WI38 (cell line): ENCODE measurements at regions not wholly inside any gene's neighbourhood (a gene's known extent, or its start where the extent isn't known, plus 50 kb on each side); places are given as distances from the start of the nearest gene placed in this dataset.
A peak's percentile ranks its signal among the peaks of the same experiment; 100 is the strongest.

Experiments
- H3K4me3 ChIP-seq: 2 replicates; pipeline ENCODE4 v1.5.1; 2011; ENCODE audit warnings: low read depth, mild to moderate bottlenecking, control low read depth, low read length
- TF ChIP-seq, protein P1 (sequence below): IDR thresholded peaks from 2 replicates; pipeline ENCODE4 v1.5.1; 2012; ENCODE audit warnings: low read depth, mild to moderate bottlenecking, control low read depth, low read length

DNA sequence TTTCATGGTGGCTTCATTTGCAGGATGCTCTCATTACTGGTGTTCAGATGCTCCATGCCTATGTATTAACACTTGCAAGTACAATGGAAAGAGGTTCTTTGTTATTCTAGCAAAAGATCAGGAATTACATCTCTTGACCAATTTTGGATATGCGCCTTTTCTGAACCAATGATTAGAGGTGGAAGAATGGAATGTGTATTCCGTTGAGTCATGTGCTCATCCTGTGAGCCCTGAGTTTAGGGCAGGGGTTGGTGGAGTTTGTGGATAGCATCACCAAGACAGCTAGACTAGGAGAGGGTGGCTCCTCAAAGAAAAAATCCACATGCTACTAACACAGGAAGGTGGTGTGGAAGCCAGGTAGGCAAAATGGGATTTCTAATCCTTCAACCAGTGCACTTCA, 80.7 kb upstream of the SLC25A26 start:
- H3K4me3 ChIP-seq, result no peak overlapping the region
- TF ChIP-seq, protein P1, sequence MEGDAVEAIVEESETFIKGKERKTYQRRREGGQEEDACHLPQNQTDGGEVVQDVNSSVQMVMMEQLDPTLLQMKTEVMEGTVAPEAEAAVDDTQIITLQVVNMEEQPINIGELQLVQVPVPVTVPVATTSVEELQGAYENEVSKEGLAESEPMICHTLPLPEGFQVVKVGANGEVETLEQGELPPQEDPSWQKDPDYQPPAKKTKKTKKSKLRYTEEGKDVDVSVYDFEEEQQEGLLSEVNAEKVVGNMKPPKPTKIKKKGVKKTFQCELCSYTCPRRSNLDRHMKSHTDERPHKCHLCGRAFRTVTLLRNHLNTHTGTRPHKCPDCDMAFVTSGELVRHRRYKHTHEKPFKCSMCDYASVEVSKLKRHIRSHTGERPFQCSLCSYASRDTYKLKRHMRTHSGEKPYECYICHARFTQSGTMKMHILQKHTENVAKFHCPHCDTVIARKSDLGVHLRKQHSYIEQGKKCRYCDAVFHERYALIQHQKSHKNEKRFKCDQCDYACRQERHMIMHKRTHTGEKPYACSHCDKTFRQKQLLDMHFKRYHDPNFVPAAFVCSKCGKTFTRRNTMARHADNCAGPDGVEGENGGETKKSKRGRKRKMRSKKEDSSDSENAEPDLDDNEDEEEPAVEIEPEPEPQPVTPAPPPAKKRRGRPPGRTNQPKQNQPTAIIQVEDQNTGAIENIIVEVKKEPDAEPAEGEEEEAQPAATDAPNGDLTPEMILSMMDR, result no peak

DNA sequence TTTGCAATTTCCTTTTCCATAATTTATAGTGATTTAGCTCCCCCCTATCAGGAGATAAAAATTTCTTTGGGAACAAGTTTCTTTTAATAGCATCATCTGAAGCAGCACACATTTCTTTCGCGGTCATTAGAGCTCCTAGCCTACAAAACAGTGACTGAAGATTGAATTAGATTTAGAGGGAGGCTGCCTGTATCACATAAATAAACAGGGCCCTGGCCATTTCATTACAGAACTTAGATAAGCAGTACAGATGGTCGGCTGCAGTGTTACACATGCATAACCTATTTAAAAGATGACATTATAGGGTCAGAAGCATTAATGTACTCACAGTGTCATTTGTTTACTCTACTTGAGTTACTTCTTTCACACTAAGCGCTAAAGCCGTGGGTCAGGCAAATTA, 81.4 kb upstream of the SLC25A26 start:
- TF ChIP-seq, protein P1, result no peak
- H3K4me3 ChIP-seq, result no peak overlapping the region

DNA sequence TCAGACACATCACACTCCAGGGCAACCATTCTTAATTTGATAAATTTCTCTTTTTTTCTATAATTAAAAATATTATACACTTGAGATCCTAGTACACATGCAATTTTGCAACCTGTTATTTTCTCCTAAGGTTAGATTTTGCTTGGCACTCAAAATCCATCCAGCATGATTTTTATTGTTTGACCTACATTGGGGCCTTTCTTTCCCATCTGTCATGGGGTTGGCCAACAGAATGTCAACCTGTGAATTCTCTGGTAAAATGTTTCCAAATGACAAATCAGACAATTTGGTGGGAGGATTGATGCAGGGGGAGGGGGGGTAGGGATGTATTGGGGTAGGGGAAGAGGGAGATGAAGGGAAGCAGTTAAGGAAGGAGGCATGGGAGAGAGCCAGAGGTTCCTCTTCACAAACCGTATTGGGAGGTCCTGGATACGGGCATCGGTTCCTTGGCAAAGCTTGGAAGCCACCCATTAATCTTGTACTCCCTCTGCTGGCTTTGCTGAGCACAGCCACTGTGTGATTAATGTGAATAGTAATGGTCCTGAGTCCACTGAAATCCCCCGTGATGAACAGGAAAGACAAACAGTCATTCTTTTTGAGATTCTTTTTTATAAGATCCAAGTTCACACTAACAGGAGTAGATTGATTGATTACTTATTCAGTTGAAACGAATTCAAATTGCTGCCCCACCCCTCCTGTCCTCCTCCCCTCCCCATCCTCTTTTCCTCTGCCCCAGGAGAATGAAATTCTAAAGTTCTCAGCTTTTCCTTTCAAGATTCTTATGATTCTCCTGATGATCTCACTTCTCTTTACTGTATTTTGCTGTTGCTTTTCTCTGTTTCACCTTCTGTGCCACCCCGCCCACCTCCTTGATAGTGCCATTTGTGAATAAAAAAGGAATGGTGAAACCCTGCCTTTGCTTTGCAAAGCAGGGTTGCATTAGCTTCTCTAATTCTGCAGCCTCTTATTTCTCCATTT, 82.2 kb upstream of the SLC25A26 start:
- no peak overlapping the region for H3K4me3 ChIP-seq
- TF ChIP-seq, protein P1, result peak; percentile 60

DNA sequence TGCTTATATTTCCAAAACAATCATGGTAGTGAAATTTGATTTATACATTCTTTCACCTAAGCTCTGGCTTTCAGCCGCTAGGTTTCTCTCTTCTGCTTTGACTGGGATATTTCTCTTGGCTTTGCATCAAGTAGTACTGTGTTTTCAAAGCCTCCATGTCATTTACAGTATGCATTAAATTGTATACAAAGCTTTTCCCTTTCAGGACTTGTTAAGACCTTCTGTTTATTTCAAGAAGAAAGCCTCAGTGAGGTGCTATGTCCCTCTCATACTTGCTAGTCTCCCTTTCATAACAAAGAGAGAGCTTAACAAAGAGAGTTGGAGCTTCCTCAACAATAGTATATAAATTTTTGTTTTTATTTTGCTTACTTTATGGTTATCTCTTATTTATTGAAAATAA, 84.2 kb upstream of the SLC25A26 start:
- TF ChIP-seq, protein P1, result no peak
- H3K4me3 ChIP-seq, result no peak overlapping the region

DNA sequence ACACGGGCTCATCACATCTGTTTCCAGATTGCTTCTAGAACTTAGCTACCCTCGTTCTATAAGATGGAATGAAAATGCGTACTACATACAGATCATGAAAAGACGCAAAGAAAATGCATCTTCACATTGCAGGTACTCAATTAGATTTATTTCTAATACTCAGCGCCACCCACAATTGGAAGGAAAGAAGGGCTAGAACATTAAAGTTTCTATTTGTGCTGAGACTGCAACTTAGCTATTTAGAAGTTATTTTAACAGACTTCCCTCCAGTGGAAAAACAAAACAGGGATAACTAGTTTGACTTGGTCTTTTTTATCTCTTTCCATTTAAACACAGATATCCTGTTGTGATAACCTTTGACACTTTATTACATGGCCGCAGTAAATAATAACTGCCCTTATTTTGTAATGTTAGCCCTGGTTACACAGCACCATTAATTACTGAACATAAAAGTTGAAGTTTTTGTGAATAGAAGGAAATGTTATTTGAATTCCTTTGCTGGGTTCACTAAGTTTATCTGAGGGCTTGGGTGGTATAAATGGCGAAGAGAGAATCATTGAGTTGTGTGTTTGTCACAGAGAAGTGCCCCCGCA, 86.9 kb upstream of the SLC25A26 start:
- TF ChIP-seq, protein P1, result no peak

DNA sequence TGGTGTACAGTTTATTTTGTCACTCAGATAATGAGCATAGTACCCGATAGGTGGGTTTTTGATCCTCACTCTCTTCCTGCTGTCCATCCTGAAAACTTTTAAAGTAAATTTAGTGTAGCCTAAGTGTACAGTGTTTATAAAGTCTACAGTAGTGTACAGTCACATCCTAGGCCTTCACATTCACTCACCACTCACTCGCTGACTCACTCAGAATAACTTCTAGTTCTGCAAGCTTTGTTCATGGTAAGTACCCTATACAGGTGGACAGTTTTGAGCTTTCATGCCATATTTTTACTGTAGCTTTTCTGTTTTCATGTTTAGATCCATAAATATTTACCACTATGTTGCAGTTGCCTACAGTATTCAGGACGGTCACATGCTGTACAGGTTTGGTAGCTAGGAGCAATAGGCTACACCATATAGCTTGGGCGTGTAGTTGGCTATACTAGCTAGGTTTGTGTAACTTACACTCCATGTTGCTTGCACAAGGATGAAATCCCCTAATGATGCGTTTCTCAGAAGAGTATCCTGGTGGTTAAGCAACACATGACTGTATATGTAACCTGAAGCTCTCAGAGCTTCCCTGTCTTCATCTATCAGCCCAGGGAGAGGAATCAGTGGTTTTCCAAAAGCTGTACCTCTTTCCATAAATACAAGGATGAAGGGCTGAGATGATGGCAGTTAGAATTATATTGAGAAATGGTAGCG, 87.6 kb upstream of the SLC25A26 start:
- H3K4me3 ChIP-seq, result no peak overlapping the region
- TF ChIP-seq, protein P1, result no peak

More for the DNA sequence above, 86.9 kb upstream of the SLC25A26 start:
- no peak overlapping the region for H3K4me3 ChIP-seq

DNA sequence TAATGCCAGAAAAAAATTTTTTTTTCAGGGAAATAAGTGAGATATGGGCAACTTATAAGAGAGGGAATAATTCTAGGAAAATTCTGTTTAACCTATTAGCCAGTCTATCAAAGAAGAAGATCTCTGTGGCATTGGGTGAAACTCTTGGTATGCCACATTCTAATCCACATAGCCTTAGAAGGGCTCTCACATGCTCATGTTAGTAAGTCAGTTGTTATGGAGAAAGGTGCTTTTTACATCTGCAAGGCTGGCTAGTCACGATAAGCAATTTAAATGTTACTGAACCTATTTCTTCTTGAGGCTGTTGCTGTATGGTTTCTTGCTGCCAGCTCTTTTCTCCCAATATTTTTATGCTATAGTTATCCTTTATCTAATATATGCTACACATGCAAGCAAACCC, 89.9 kb upstream of the MAGI1 start:
- TF ChIP-seq, protein P1, result no peak
- no peak overlapping the region for H3K4me3 ChIP-seq
